Loucy (cell line): ENCODE measurements at regions not wholly inside any gene's neighbourhood (a gene's known extent, or its start where the extent isn't known, plus 50 kb on each side); places are given as distances from the start of the nearest gene placed in this dataset.

Source experiments
- H2AFZ ChIP-seq: fragments of 200-600 bp; sonication (generic); 2 replicates; pipeline ENCODE4 v1.6.0; 2016; ENCODE audit warnings: antibody characterized with exemption, mild to moderate bottlenecking, low read length, moderate library complexity
- H3F3A ChIP-seq: fragments of 200-600 bp; 2 replicates; pipeline ENCODE4 v1.6.0; 2016; ENCODE audit warnings: antibody characterized with exemption, low read depth, mild to moderate bottlenecking
- H3K27me3 ChIP-seq: fragments of 200-600 bp; sonication (generic); 2 replicates; pipeline ENCODE4 v1.6.1; 2014; ENCODE audit warnings: low read length, mild to moderate bottlenecking; ENCODE audit not compliant: insufficient read depth, poor library complexity, severe bottlenecking
- H3K36me3 ChIP-seq: fragments of 200-600 bp; sonication (generic); 2 replicates; pipeline ENCODE4 v1.6.1; 2016; ENCODE audit warnings: low read length; ENCODE audit not compliant: insufficient read depth
- H3K4me1 ChIP-seq: fragments of 200-600 bp; sonication (generic); 2 replicates; pipeline ENCODE4 v1.5.1; 2014; ENCODE audit warnings: low read length, mild to moderate bottlenecking; ENCODE audit not compliant: insufficient read depth, poor library complexity, severe bottlenecking
- H3K4me2 ChIP-seq: fragments of 200-600 bp; sonication (generic); 2 replicates; pipeline ENCODE4 v1.6.0; 2014; ENCODE audit warnings: antibody characterized with exemption, low read length, low read depth, mild to moderate bottlenecking; ENCODE audit not compliant: poor library complexity, severe bottlenecking
- H3K4me3 ChIP-seq: fragments of 200-600 bp; sonication (generic); 2 replicates; pipeline ENCODE4 v1.5.1; 2014; ENCODE audit warnings: low read length, mild to moderate bottlenecking, mixed read lengths; ENCODE audit not compliant: poor library complexity, severe bottlenecking
- H3K79me2 ChIP-seq: fragments of 200-600 bp; sonication (generic); 2 replicates; pipeline ENCODE4 v1.6.1; 2014; ENCODE audit warnings: low read length; ENCODE audit not compliant: insufficient read depth
- H3K9ac ChIP-seq: fragments of 200-600 bp; sonication (generic); 2 replicates; pipeline ENCODE4 v1.6.0; 2014; ENCODE audit warnings: mild to moderate bottlenecking, low read depth, low read length, moderate library complexity; ENCODE audit not compliant: poor library complexity, severe bottlenecking
- H3K9me2 ChIP-seq: fragments of 200-600 bp; sonication (generic); replicated peaks from 2 replicates; pipeline ENCODE4 v1.6.1; 2016; ENCODE audit warnings: low read depth, low read length, mixed read lengths
- H3K9me3 ChIP-seq: fragments of 200-600 bp; sonication (generic); 2 replicates; pipeline ENCODE4 v1.6.1; 2014; ENCODE audit warnings: mild to moderate bottlenecking, antibody characterized with exemption, low read length, low read depth; ENCODE audit not compliant: insufficient read depth
- H4K20me1 ChIP-seq: fragments of 200-600 bp; sonication (generic); 2 replicates; pipeline ENCODE4 v1.6.0; 2014; ENCODE audit warnings: antibody characterized with exemption, low read length, mild to moderate bottlenecking; ENCODE audit not compliant: insufficient read depth, poor library complexity, severe bottlenecking
- EZH2phosphoT487 ChIP-seq: fragments of 200-600 bp; IDR thresholded peaks from 2 replicates; pipeline ENCODE4 v1.6.1; 2018; ENCODE audit warnings: antibody characterized with exemption, mild to moderate bottlenecking, moderate library complexity, borderline replicate concordance
- TF ChIP-seq, protein P1 (sequence below): fragments of 200-600 bp; sonication (generic); conservative IDR thresholded peaks from 2 replicates; pipeline ENCODE4 v1.5.1; 2014; ENCODE audit warnings: mild to moderate bottlenecking, antibody characterized with exemption, low read length

GRCh38 chr3:89046661-89047060, 60.8 kb upstream of the EPHA3 start:
- Histone ChIP-seq H3K79me2 (no peaks in the 10 kb centered on the region), H3F3A (no peaks in the 10 kb centered on the region), H3K9me2 (no peaks in the 10 kb centered on the region), H3K27me3 (no peaks in the 10 kb centered on the region), H3K9me3 (no peaks in the 10 kb centered on the region), H3K36me3 (no peaks in the 10 kb centered on the region), H3K4me1 (no peaks in the 10 kb centered on the region), H3K9ac (no peak overlapping the region), H3K4me3 (no peak overlapping the region), H4K20me1 (no peaks in the 10 kb centered on the region), H3K4me2 (no peak overlapping the region), H2AFZ (no peak overlapping the region)
- TF ChIP-seq, protein P1, sequence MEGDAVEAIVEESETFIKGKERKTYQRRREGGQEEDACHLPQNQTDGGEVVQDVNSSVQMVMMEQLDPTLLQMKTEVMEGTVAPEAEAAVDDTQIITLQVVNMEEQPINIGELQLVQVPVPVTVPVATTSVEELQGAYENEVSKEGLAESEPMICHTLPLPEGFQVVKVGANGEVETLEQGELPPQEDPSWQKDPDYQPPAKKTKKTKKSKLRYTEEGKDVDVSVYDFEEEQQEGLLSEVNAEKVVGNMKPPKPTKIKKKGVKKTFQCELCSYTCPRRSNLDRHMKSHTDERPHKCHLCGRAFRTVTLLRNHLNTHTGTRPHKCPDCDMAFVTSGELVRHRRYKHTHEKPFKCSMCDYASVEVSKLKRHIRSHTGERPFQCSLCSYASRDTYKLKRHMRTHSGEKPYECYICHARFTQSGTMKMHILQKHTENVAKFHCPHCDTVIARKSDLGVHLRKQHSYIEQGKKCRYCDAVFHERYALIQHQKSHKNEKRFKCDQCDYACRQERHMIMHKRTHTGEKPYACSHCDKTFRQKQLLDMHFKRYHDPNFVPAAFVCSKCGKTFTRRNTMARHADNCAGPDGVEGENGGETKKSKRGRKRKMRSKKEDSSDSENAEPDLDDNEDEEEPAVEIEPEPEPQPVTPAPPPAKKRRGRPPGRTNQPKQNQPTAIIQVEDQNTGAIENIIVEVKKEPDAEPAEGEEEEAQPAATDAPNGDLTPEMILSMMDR: no peak
- TF ChIP-seq EZH2phosphoT487: no peak

DNA sequence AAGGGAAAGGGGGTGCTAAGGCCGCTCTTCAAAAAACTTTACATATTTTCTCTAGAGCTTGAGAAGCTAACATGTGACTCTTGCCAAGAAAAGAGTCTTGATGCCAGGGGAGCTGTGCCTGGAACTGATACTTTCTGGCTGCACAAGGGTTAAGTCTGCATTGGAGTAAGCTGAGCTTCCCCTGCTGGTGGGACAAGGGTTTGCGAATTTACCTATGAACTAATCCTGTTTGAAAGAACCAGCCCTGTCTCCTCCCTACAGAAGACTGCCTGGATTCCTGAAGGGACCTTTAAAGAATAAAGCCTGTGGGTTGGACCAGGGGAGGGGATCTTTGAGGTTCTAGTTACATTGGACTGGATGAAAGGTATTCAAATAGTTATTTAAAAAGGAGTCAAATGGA, 58.3 kb upstream of the EPHA3 start:
- no peaks in the 10 kb centered on the region for H3K4me1 ChIP-seq
- H4K20me1 ChIP-seq: no peaks in the 10 kb centered on the region
- no peak overlapping the region for H2AFZ ChIP-seq
- H3K4me2 ChIP-seq: no peak overlapping the region
- H3K4me3 ChIP-seq: no peak overlapping the region
- H3K79me2 ChIP-seq: no peaks in the 10 kb centered on the region
- no peak overlapping the region for H3K9ac ChIP-seq
- H3F3A ChIP-seq: no peaks in the 10 kb centered on the region
- no peaks in the 10 kb centered on the region for H3K9me2 ChIP-seq
- no peaks in the 10 kb centered on the region for H3K9me3 ChIP-seq
- no peaks in the 10 kb centered on the region for H3K36me3 ChIP-seq
- no peaks in the 10 kb centered on the region for H3K27me3 ChIP-seq
- TF ChIP-seq EZH2phosphoT487: no peak
- TF ChIP-seq, protein P1: peak; percentile 54

DNA sequence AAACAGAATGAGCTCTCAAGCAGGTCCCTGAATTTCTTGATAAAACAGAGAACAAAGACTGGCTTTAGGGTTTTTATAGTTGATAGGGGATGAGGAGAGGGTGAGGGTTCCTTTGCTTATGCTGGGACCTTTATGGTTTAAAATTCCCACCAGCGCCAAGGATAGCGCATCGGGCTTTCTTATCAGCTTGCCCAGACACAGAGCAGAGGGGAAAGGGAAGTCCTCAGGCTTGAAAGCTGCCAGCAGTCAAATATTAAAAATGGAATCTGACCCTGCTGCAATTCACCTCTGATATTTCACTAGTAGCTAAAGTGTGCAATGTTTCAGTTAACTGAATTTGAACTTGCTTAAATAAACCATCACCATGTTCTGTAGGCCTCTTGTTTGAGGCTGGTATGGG, 55.0 kb upstream of the EPHA3 start:
- Histone ChIP-seq H3K9ac (no peak overlapping the region), H3K9me3 (no peaks in the 10 kb centered on the region), H3K4me2 (no peak overlapping the region), H3K27me3 (no peaks in the 10 kb centered on the region), H4K20me1 (no peaks in the 10 kb centered on the region), H3K4me1 (no peaks in the 10 kb centered on the region), H3K36me3 (no peaks in the 10 kb centered on the region), H3K4me3 (no peak overlapping the region), H3K9me2 (no peaks in the 10 kb centered on the region), H3K79me2 (no peaks in the 10 kb centered on the region), H3F3A (no peaks in the 10 kb centered on the region), H2AFZ (no peak overlapping the region)
- TF ChIP-seq, protein P1: no peak
- TF ChIP-seq EZH2phosphoT487: no peak
